ENCODE measurements at regions not wholly inside any gene's neighbourhood (a gene's known extent, or its start where the extent isn't known, plus 50 kb on each side); places are given as distances from the start of the nearest gene placed in this dataset.
"Not testable (repeated sequence)": the region's sequence is repeated elsewhere in the genome, so short reads cannot be mapped to it uniquely, and the experiment has no call there.

DNA sequence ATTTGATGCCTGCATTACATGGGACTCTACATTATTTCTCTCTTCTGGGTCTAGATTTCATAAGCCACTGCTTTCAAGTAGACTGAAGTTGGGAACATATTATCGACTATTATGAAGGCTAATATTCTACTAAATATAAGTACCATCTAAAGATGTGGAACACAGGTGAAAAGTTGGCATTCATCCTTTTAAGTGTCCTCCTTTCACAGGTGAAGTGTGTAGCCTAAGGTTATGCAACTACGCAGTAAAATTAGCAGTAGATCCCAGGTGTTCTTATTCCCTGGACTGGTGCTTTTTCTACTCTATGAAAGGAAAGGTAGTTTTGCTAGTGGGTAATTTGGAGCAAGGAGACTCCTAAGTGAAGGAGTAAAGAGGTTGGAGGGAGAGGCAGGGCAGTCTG lies 88.2 kb upstream of the DPP10 start:
- no peaks in the 10 kb centered on the region for H3K27me3 ChIP-seq (ENCODE audit: control insufficient read depth, insufficient read depth, low read length)
- no peak overlapping the region for H3K4me3 ChIP-seq (ENCODE audit: low read length)
- 80% methylated on average over 1 of the region's 2 CpGs for WGBS (ENCODE audit: insufficient coverage)
- no peak overlapping the region for H3K27ac ChIP-seq (ENCODE audit: low read length)
- no peaks in the 10 kb centered on the region for H3K4me1 ChIP-seq (ENCODE audit: control insufficient read depth, insufficient read depth, low read length)
- no peak for DNase-seq
- H3K9me3 ChIP-seq (replicated peaks; ENCODE audit: control insufficient read depth, low read depth, low read length): no peaks in the 10 kb centered on the region
- no peaks in the 10 kb centered on the region for H3K36me3 ChIP-seq (ENCODE audit: control insufficient read depth, insufficient read depth, low read length)

DNA sequence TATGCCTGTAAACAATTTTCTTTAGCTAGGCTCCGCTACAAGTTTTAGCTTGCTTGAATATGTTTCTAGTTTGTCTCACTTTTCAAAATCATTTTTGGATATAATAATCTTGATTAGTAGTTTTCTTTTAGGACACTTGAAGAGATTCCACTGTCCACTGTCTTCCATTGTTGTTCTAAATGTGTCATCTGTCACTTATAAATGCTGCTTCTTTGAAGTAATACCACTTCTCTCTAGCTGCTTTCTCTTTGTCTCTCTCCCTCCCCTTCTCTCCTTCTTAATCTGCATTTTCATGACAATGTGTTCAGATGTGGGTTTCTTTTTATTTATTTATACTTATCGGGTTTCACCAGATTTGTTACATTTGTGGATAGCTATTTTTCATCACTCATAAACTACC lies 73.7 kb upstream of the DPP10 start:
- peaks cover 12% of the 10 kb centered on the region for H3K9me3 ChIP-seq (replicated peaks; ENCODE audit: control insufficient read depth, low read depth, low read length)
- no peaks in the 10 kb centered on the region for H3K36me3 ChIP-seq (ENCODE audit: control insufficient read depth, insufficient read depth, low read length)
- no peaks in the 10 kb centered on the region for H3K4me1 ChIP-seq (ENCODE audit: control insufficient read depth, insufficient read depth, low read length)
- H3K4me3 ChIP-seq (ENCODE audit: low read length): no peak overlapping the region
- no peak for DNase-seq
- no peaks in the 10 kb centered on the region for H3K27me3 ChIP-seq (ENCODE audit: control insufficient read depth, insufficient read depth, low read length)
- WGBS (ENCODE audit: insufficient coverage): no CpG with 5 or more reads among the region's 2 CpGs
- H3K27ac ChIP-seq (ENCODE audit: low read length): no peak overlapping the region

DNA sequence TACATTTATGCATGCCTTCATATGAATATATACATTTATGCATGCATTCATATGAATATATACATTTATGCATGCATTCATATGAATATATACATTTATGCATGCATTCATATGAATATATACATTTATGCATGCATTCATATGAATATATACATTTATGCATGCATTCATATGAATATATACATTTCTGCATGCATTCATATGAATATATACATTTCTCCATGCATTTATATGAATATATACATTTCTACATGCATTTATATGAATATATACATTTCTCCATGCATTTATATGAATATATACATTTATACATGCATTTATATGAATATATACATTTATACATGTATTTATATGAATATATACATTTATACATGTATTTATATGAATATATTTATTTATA lies 70.7 kb upstream of the DPP10 start:
- not testable (repeated sequence) for DNase-seq; H3K4me1 ChIP-seq (ENCODE audit: control insufficient read depth, insufficient read depth, low read length); H3K27me3 ChIP-seq (ENCODE audit: control insufficient read depth, insufficient read depth, low read length); H3K4me3 ChIP-seq (ENCODE audit: low read length); H3K27ac ChIP-seq (ENCODE audit: low read length); H3K36me3 ChIP-seq (ENCODE audit: control insufficient read depth, insufficient read depth, low read length)
- H3K9me3 ChIP-seq (replicated peaks; ENCODE audit: control insufficient read depth, low read depth, low read length): peaks cover 15% of the 10 kb centered on the region

DNA sequence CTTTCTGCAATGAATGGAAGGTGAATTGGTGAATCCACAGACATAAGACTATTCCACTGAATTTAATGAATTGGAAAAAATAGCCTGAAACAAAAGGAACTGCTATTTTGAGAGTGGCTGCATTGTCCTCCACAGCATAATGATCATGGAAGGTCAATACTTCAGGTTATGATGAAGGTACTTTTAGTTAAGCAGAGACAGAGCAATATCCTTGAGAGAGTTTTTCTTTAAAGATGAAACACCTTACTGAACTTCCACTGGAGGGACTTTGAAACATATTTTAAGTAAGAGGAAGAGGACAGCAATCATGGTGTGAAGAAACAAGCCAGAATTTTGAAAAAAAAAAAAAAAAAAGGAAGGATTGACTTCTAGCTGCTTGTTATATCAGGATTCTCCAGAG lies 68.8 kb upstream of the DPP10 start:
- no peaks in the 10 kb centered on the region for H3K4me1 ChIP-seq (ENCODE audit: control insufficient read depth, insufficient read depth, low read length)
- no peak overlapping the region for H3K27ac ChIP-seq (ENCODE audit: low read length)
- H3K4me3 ChIP-seq (ENCODE audit: low read length): no peak overlapping the region
- no peaks in the 10 kb centered on the region for H3K36me3 ChIP-seq (ENCODE audit: control insufficient read depth, insufficient read depth, low read length)
- no peak for DNase-seq
- H3K27me3 ChIP-seq (ENCODE audit: control insufficient read depth, insufficient read depth, low read length): no peaks in the 10 kb centered on the region
- peaks cover 6% of the 10 kb centered on the region for H3K9me3 ChIP-seq (replicated peaks; ENCODE audit: control insufficient read depth, low read depth, low read length)

DNA sequence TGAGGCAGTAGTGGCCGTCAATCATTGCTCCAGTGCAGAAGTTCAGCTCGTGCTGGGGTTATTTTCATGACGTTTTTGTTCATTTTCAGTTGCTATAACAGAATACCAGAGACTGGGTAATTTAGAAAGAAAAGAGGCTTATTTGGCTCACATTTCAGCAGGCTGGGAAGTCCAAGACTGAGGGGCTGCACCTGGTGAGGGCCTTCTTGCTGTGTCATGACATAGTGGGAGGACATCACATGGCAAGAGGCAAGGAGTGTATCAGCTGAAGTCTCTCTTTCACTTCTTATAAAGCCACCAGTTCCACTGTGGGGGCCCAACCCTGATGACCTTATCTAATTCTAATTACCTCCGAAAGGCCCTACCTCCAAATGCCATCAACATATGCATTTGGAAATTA lies 58.0 kb upstream of the DPP10 start:
- Histone ChIP-seq H3K4me3 (ENCODE audit: low read length) (no peak overlapping the region), H3K4me1 (ENCODE audit: control insufficient read depth, insufficient read depth, low read length) (no peaks in the 10 kb centered on the region), H3K36me3 (ENCODE audit: control insufficient read depth, insufficient read depth, low read length) (no peaks in the 10 kb centered on the region), H3K9me3 (replicated peaks; ENCODE audit: control insufficient read depth, low read depth, low read length) (no peaks in the 10 kb centered on the region), H3K27ac (ENCODE audit: low read length) (no peak overlapping the region), H3K27me3 (ENCODE audit: control insufficient read depth, insufficient read depth, low read length) (no peaks in the 10 kb centered on the region)
- 83% methylated on average over 1 of the region's 4 CpGs for WGBS (ENCODE audit: insufficient coverage)
- DNase-seq: no peak

DNA sequence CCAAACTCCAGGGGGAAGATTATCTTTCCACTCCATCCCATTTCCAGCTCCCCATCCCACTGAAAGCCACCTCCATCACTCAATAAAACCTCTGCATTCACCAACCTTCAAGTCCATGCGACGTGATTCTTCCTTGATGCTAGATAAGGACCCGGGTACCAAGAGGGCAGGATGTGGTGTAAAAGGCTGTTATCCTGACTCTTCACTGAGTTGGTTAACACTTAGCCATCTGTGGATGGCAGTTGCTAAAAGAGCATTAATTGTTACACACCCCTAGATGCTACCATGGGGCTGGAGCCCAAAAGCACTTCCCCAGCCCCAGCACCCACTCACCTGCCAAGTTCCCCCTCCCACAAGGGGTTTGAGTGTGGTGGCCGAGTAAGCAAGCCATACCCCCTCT lies 53.4 kb upstream of the DPP10 start:
- H3K27ac ChIP-seq (ENCODE audit: low read length): no peak overlapping the region
- H3K9me3 ChIP-seq (replicated peaks; ENCODE audit: control insufficient read depth, low read depth, low read length): no peaks in the 10 kb centered on the region
- WGBS (ENCODE audit: insufficient coverage): no CpG with 5 or more reads among the region's 4 CpGs
- DNase-seq: no peak
- H3K4me3 ChIP-seq (ENCODE audit: low read length): no peak overlapping the region
- no peaks in the 10 kb centered on the region for H3K36me3 ChIP-seq (ENCODE audit: control insufficient read depth, insufficient read depth, low read length)
- no peaks in the 10 kb centered on the region for H3K27me3 ChIP-seq (ENCODE audit: control insufficient read depth, insufficient read depth, low read length)
- no peaks in the 10 kb centered on the region for H3K4me1 ChIP-seq (ENCODE audit: control insufficient read depth, insufficient read depth, low read length)

All from muscle of leg (tissue), 3 donors.